ENCODE measurements at regions not wholly inside any gene's neighbourhood (a gene's known extent, or its start where the extent isn't known, plus 50 kb on each side); places are given as distances from the start of the nearest gene placed in this dataset.
"Not testable (repeated sequence)": the region's sequence is repeated elsewhere in the genome, so short reads cannot be mapped to it uniquely, and the experiment has no call there.

DNA sequence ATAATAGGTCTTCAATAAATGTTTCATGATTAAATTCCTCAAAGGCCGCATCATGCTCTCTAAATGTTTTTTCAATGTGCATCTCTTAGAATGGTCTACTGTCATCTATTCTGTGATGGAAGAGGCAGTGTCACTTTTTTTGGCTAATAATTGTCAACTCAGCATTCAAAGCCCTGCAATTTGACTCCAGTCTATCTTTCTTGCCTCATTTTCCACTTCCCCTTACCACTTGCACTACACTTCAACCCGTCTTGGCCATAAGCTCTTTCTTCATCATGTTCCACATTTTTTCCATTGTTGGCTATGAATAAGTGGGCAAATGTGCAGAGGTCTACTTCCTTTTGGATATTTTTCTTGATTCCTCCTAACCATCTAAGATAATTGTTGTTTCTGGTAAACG, 59.2 kb upstream of the POMZP3 start:
- H3K36me3 ChIP-seq; H3K9me3 ChIP-seq (replicated peaks); DNase-seq (ENCODE audit: low read depth in 1 of 2, low spot score in 2 of 2); H3K4me3 ChIP-seq; H3K27me3 ChIP-seq (replicated peaks); H3K27ac ChIP-seq; H3K4me1 ChIP-seq (replicated peaks): not testable (repeated sequence)

DNA sequence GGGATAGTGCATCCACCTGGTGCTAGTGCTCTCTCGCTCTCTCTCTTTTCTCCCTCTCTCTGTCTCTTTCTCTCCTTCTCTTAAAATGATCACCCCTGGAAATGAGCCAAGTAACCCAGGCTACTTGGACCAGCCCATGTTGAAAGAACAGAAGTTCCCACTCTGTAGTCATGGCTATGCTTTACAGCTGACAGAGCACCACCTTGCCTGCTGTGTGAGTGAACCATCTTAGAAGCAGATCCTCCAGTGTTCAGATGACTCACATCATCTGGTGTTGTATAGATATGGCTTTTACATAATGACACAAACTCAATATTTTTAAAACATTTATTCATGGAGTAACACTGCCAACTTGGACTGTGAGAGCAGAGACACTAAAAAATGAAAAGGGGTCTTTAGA, 57.7 kb upstream of the POMZP3 start:
- not testable (repeated sequence) for H3K27me3 ChIP-seq (replicated peaks); H3K36me3 ChIP-seq; H3K4me1 ChIP-seq (replicated peaks); H3K9me3 ChIP-seq (replicated peaks); H3K27ac ChIP-seq; DNase-seq (ENCODE audit: low read depth in 1 of 2, low spot score in 2 of 2); H3K4me3 ChIP-seq

DNA sequence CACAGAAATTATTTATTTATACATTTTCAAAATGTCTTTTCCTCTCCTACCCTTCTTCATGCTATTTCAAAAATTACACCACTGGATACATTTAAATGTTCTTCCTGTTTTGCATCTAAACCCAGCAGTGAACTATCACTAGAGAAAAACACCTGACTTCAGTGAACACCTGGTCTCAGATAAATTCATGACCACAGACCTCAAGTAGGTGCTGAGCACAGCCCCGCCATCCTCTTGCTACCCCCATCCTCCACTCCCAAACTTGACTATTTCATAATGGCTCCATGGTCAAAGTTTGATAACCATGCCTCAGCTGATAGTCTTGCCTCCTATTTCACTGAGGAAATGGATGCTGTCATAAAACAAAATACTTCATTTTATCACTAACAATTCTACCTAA, 56.6 kb upstream of the POMZP3 start:
- H3K36me3 ChIP-seq; H3K9me3 ChIP-seq (replicated peaks); H3K4me1 ChIP-seq (replicated peaks); H3K27ac ChIP-seq; H3K27me3 ChIP-seq (replicated peaks); H3K4me3 ChIP-seq; DNase-seq (ENCODE audit: low read depth in 1 of 2, low spot score in 2 of 2): not testable (repeated sequence)

- H3K4me3 ChIP-seq; H3K36me3 ChIP-seq; DNase-seq (ENCODE audit: low read depth in 1 of 2, low spot score in 2 of 2); H3K27me3 ChIP-seq (replicated peaks); H3K9me3 ChIP-seq (replicated peaks); H3K4me1 ChIP-seq (replicated peaks); H3K27ac ChIP-seq: not testable (repeated sequence)
Observed at GRCh38 chr7:76681810-76682209, 54.7 kb upstream of the POMZP3 start.

DNA sequence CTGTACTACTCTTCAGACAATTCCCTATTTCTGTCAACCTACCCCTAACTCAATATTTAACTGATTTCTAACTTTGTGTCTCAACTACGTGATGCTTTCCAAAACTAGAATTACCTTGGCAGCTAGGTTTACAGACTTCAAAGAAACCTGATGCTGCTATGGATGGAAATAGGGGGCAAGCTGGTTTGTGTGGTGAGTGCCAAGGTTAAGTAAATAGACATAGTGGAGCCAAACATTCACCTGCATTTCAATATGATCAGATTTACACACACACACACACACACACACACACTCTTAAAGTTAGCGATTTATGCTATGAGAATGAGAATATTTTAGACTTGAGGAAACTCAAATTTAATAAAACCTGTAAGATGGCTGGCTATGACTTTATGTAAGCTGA, 52.1 kb upstream of the POMZP3 start:
- not testable (repeated sequence) for H3K27me3 ChIP-seq (replicated peaks); H3K27ac ChIP-seq; DNase-seq (ENCODE audit: low read depth in 1 of 2, low spot score in 2 of 2); H3K4me1 ChIP-seq (replicated peaks); H3K36me3 ChIP-seq; H3K9me3 ChIP-seq (replicated peaks); H3K4me3 ChIP-seq

DNA sequence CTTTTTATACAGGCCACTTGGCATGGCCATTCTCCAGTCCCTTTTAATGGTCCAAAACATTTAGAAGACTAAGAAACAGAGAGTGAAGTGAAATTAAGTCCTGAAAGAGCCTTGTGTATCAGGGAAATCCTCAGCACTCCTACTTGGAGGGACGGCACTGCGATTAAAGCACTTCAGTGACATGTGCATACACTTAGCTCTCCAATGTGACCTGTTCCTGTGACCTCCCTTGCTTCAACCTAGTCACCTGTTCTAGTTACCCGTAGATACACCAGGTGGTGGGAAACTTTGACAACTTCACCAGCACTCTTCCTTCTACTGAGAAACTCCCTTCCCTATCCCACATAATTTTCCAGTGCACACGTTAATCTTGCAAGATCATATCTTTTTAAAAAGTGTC, 51.4 kb upstream of the POMZP3 start:
- not testable (repeated sequence) for H3K27ac ChIP-seq; H3K27me3 ChIP-seq (replicated peaks); H3K4me3 ChIP-seq; H3K9me3 ChIP-seq (replicated peaks); H3K36me3 ChIP-seq; DNase-seq (ENCODE audit: low read depth in 1 of 2, low spot score in 2 of 2); H3K4me1 ChIP-seq (replicated peaks)

DNA sequence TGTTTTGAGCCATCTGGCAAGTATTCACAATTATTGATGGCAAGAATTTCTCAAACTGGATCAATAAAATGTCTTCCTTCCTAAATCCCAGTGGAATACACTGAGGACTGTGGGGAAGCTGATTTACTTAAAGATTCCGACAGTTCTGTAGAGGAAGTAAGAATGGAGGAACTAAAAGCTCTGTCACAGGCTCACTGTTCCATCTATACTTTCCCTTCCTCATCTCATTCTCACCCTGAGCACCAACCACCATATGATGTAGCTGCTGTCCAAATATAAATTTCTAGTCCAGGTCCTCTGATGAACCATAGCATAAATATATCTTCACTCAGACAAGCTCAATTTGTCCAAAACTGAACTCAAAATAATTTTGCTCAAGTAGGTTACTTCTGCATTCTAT, 49.8 kb upstream of the POMZP3 start:
- H3K27ac ChIP-seq; H3K4me3 ChIP-seq; DNase-seq (ENCODE audit: low read depth in 1 of 2, low spot score in 2 of 2); H3K9me3 ChIP-seq (replicated peaks); H3K27me3 ChIP-seq (replicated peaks); H3K36me3 ChIP-seq; H3K4me1 ChIP-seq (replicated peaks): not testable (repeated sequence)
